ACHN (cell line): ENCODE measurements at regions not wholly inside any gene's neighbourhood (a gene's known extent, or its start where the extent isn't known, plus 50 kb on each side); places are given as distances from the start of the nearest gene placed in this dataset.

Experiments
- DNase-seq: peaks from one replicate; pipeline ENCODE4 v3.0.0-alpha.2; 2015
- in situ Hi-C: cut with HindIII; loops from 2 replicates; pipeline ENCODE4 v1.10.0; 2017; ENCODE audit warnings: low sequenced_read_pairs, low pct_ligation_motif_present, low pct_unique_long_range_greater_than_20kb

- in situ Hi-C loops: no loop called here
- no peak for DNase-seq
Observed at GRCh38 chr22:48880749-48881148, 946.9 kb downstream of the BRD1 start.

GRCh38 chr22:48876951-48877350 lies 950.7 kb downstream of the BRD1 start:
- in situ Hi-C loops: no loop called here
- DNase-seq: no peak

GRCh38 chr22:48874956-48875355 lies 952.7 kb downstream of the BRD1 start:
- no peak for DNase-seq
- in situ Hi-C loops: no loop called here

- in situ Hi-C loops: no loop called here
- DNase-seq: no peak
Observed at GRCh38 chr22:48873191-48873520, 954.5 kb downstream of the BRD1 start.

- in situ Hi-C loops: no loop called here
- no peak for DNase-seq
Observed at GRCh38 chr22:48872271-48873190, 955.1 kb downstream of the BRD1 start.

- no peak for DNase-seq
- in situ Hi-C loops: no loop called here
Observed at GRCh38 chr22:48871176-48871840, 956.4 kb downstream of the BRD1 start.

GRCh38 chr22:48870436-48870835 lies 957.2 kb downstream of the BRD1 start:
- in situ Hi-C loops: no loop called here
- no peak for DNase-seq

GRCh38 chr22:48869788-48870187 lies 957.9 kb downstream of the BRD1 start:
- no peak for DNase-seq
- in situ Hi-C loops: no loop called here

GRCh38 chr22:48869161-48869560 lies 958.5 kb downstream of the BRD1 start:
- in situ Hi-C loops: no loop called here
- no peak for DNase-seq

GRCh38 chr22:48868554-48868953 lies 959.1 kb downstream of the BRD1 start:
- DNase-seq: no peak
- in situ Hi-C loops: no loop called here

GRCh38 chr22:48867891-48868290 lies 959.8 kb downstream of the BRD1 start:
- in situ Hi-C loops: no loop called here

GRCh38 chr22:48866906-48867681 lies 960.6 kb downstream of the BRD1 start:
- in situ Hi-C loops: no loop called here
- DNase-seq: no peak

More at GRCh38 chr22:48867891-48868290, 959.8 kb downstream of the BRD1 start:
- DNase-seq: no peak

GRCh38 chr22:48864748-48865147 lies 962.9 kb downstream of the BRD1 start:
- no peak for DNase-seq
- in situ Hi-C loops: no loop called here

GRCh38 chr22:48863965-48864528 lies 963.6 kb downstream of the BRD1 start:
- in situ Hi-C loops: no loop called here
- no peak for DNase-seq

- DNase-seq: no peak
- in situ Hi-C loops: no loop called here
Observed at GRCh38 chr22:48860557-48860956, 967.1 kb downstream of the BRD1 start.

- DNase-seq: no peak
Observed at GRCh38 chr22:48858856-48859255, 968.8 kb downstream of the BRD1 start.

GRCh38 chr22:48858121-48858520 lies 969.6 kb downstream of the BRD1 start:
- in situ Hi-C loops: no loop called here
- no peak for DNase-seq

More at GRCh38 chr22:48858856-48859255, 968.8 kb downstream of the BRD1 start:
- in situ Hi-C loops: no loop called here

GRCh38 chr22:48857202-48857805 lies 970.4 kb downstream of the BRD1 start:
- in situ Hi-C loops: no loop called here
- no peak for DNase-seq

- in situ Hi-C loops: no loop called here
- no peak for DNase-seq
Observed at GRCh38 chr22:48856308-48856615, 971.4 kb downstream of the BRD1 start.
